Hematopoietic multipotent progenitor cell (in vitro differentiated cells): ENCODE measurements at regions not wholly inside any gene's neighbourhood (a gene's known extent, or its start where the extent isn't known, plus 50 kb on each side); places are given as distances from the start of the nearest gene placed in this dataset.
A peak's percentile ranks its signal among the peaks of the same experiment; 100 is the strongest.

ENCODE experiments used
- DNase-seq, 3 donors: peaks; one replicate each; pipeline ENCODE4 v3.0.0-alpha.2; 2011 to 2015; ENCODE audit warnings: low read depth in 2 of 3, low spot score in 2 of 3

- no peak for DNase-seq
These were observed 660.3 kb upstream of the PRKX start for GRCh38 chrX:4373791-4374190.

- DNase-seq = no peak
These were observed 645.1 kb upstream of the PRKX start for GRCh38 chrX:4358577-4358976.

- DNase-seq = no peak
These were observed 609.5 kb upstream of the PRKX start for GRCh38 chrX:4322916-4323315.

GRCh38 chrX:4320436-4320947, 607.0 kb upstream of the PRKX start:
- no peak for DNase-seq

GRCh38 chrX:4315891-4316290, 602.4 kb upstream of the PRKX start:
- DNase-seq = no peak

GRCh38 chrX:4314586-4314985, 601.1 kb upstream of the PRKX start:
- DNase-seq = no peak

GRCh38 chrX:4277122-4277521, 563.7 kb upstream of the PRKX start:
- DNase-seq = no peak

GRCh38 chrX:4268676-4269075, 555.2 kb upstream of the PRKX start:
- no peak for DNase-seq

GRCh38 chrX:4265036-4265435, 551.6 kb upstream of the PRKX start:
- DNase-seq = no peak

- no peak for DNase-seq
These were observed 549.8 kb upstream of the PRKX start for GRCh38 chrX:4263030-4263803.

- no peak for DNase-seq
These were observed 539.6 kb upstream of the PRKX start for GRCh38 chrX:4253092-4253491.

GRCh38 chrX:4249401-4249800, 536.0 kb upstream of the PRKX start:
- DNase-seq = no peak

- DNase-seq = no peak
These were observed 530.3 kb upstream of the PRKX start for GRCh38 chrX:4243759-4244158.

- peak in 2 of 3 donors; percentile 3 to 5 for DNase-seq
These were observed 527.2 kb upstream of the PRKX start for GRCh38 chrX:4240541-4241194.

- no peak for DNase-seq
These were observed 526.4 kb upstream of the PRKX start for GRCh38 chrX:4239650-4240540.

- no peak for DNase-seq
These were observed 525.5 kb upstream of the PRKX start for GRCh38 chrX:4238916-4239315.

GRCh38 chrX:4225086-4225485, 511.6 kb upstream of the PRKX start:
- DNase-seq = no peak

- DNase-seq = no peak
These were observed 493.5 kb upstream of the PRKX start for GRCh38 chrX:4206941-4207340.

GRCh38 chrX:4197971-4198370, 484.5 kb upstream of the PRKX start:
- no peak for DNase-seq

- no peak for DNase-seq
These were observed 480.2 kb upstream of the PRKX start for GRCh38 chrX:4193500-4194155.

- DNase-seq = no peak
These were observed 472.9 kb upstream of the PRKX start for GRCh38 chrX:4186331-4186730.
